ENCODE measurements at regions not wholly inside any gene's neighbourhood (a gene's known extent, or its start where the extent isn't known, plus 50 kb on each side); places are given as distances from the start of the nearest gene placed in this dataset.

DNA sequence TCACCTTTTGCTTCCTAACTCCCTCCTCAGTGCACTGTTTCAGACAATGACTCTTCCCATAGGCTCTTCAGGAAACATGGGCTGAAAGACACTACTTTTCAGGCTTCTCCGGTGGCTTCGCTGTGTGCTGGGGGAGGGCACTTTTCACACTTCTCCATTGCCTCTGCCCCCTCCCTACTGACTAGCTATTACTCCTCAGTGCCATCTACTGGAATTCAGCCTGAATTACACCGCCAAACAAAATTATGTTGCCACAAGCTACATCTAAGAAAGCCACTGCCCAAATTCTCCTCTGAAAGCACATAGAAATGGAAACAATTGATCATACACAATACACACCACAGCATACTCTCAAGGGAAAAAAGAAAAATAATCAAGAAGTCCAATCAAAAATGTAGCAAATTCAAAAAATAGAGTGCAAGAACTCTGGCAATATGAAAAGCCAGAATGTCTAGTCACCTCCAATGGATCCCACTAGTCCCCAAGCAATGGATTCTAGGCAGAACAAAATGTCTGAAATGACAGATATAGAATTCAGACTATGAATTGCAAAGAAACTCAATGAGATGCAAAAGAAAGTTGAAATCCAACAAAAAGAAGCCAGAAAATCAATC lies 1139.4 kb upstream of the GYPC start:
- TF ChIP-seq EZH2 (IDR thresholded peaks at IDR 0.05; ENCODE audit: borderline replicate concordance) = no peak
- TF ChIP-seq, protein P1, sequence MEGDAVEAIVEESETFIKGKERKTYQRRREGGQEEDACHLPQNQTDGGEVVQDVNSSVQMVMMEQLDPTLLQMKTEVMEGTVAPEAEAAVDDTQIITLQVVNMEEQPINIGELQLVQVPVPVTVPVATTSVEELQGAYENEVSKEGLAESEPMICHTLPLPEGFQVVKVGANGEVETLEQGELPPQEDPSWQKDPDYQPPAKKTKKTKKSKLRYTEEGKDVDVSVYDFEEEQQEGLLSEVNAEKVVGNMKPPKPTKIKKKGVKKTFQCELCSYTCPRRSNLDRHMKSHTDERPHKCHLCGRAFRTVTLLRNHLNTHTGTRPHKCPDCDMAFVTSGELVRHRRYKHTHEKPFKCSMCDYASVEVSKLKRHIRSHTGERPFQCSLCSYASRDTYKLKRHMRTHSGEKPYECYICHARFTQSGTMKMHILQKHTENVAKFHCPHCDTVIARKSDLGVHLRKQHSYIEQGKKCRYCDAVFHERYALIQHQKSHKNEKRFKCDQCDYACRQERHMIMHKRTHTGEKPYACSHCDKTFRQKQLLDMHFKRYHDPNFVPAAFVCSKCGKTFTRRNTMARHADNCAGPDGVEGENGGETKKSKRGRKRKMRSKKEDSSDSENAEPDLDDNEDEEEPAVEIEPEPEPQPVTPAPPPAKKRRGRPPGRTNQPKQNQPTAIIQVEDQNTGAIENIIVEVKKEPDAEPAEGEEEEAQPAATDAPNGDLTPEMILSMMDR (IDR thresholded peaks at IDR 0.05; ENCODE audit: poor library complexity) = peak; percentile 43
- no peak for TF ChIP-seq EZH2phosphoT487 (IDR thresholded peaks at IDR 0.05; ENCODE audit: low read depth, severe bottlenecking, unreplicated experiment)
